MCF 10A (cell line): ENCODE measurements at regions not wholly inside any gene's neighbourhood (a gene's known extent, or its start where the extent isn't known, plus 50 kb on each side); places are given as distances from the start of the nearest gene placed in this dataset.

Experiments
- BruUV-seq: library from RNA; stranded (reverse); fragments of 400-500 nt; replicated peaks from 2 replicates; lab custom pipeline; 2021; lab: Mats Ljungman, UMichigan
- CTCF ChIA-PET: fragments of 300-600 bp; sonication (Branson Sonifier 250); formaldehyde crosslinking; extraction: SDS; loops from one replicate; lab custom pipeline; 2021; ENCODE audit warnings: antibody characterized with exemption, inconsistent platforms; lab: Yijun Ruan, JAX
- POLR2A ChIA-PET: fragments of 300-600, 350-650 bp; sonication (Branson Sonifier 250); formaldehyde crosslinking; extraction: SDS; loops from one replicate; lab custom pipeline; 2020; ENCODE audit warnings: antibody characterized with exemption, inconsistent platforms; lab: Yijun Ruan, JAX
- DNase-seq: peaks from one replicate; pipeline ENCODE4 v3.0.0-alpha.2; 2018; ENCODE audit not compliant: unreplicated experiment
- H3K27ac Mint-ChIP-seq: one replicate; pipeline ENCODE4 v1.8.0; 2022; ENCODE audit warnings: mild to moderate bottlenecking, low read depth, mixed read lengths; ENCODE audit not compliant: unreplicated experiment
- H3K27me3 Mint-ChIP-seq: one replicate; pipeline ENCODE4 v1.8.0; 2022; ENCODE audit warnings: mixed read lengths; ENCODE audit not compliant: insufficient read depth, unreplicated experiment
- H3K36me3 Mint-ChIP-seq: one replicate; pipeline ENCODE4 v1.8.0; 2022; ENCODE audit warnings: mild to moderate bottlenecking, moderate library complexity, mixed read lengths; ENCODE audit not compliant: insufficient read depth, unreplicated experiment
- H3K4me1 Mint-ChIP-seq: one replicate; pipeline ENCODE4 v1.8.0; 2022; ENCODE audit warnings: mixed read lengths; ENCODE audit not compliant: insufficient read depth, unreplicated experiment
- H3K4me3 Mint-ChIP-seq: one replicate; pipeline ENCODE4 v1.8.0; 2022; ENCODE audit warnings: mild to moderate bottlenecking, moderate library complexity, mixed read lengths; ENCODE audit not compliant: unreplicated experiment
- H3K9me3 Mint-ChIP-seq: one replicate; pipeline ENCODE4 v1.8.0; 2022; ENCODE audit warnings: mixed read lengths; ENCODE audit not compliant: unreplicated experiment
- CTCF ChIP-seq: fragments of 200-600 bp; IDR thresholded peaks from one replicate; pipeline ENCODE4 v1.8.0; 2022; ENCODE audit warnings: antibody characterized with exemption, mild to moderate bottlenecking; ENCODE audit not compliant: unreplicated experiment
- intact Hi-C: fragments of 100-400 bp; cut with micrococcal nuclease; formaldehyde crosslinking; loops from 2 replicates; pipeline ENCODE4 v1.14.1; 2022

DNA sequence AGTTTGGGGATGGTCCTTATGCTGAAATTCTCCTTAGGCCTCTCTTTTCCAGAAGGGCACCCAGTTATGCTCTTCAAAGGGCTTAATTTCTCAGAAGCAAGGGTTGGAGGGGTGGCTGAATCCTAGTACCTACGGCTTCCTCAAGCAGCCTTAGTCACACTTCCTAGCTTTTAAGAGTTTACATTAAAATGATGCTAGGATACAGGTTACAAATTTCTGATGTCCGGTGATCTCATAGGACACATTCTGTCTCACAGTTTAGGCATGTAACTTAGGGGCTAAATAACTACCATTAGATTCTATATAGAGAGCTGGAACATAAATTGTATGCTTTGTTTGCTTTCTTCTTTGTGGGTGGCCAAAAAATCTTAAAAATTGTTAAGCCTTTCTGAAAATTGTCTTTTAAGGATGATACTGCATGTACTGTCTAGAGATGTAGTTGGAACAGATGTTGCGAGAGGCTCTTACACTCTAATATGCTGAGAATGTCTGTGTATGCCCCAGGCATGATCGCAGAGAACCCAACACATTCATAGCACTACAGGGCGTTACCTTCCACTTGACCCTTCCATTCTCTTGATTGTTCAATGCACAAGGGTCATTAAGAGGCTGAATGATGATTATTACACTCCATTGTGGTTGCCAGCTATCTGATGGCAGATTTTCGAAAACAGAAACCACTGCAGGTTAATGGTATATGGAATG lies 139.1 kb downstream of the TMEM38B start:
- Mint-ChIP-seq H3K27me3 (no peaks in the 10 kb centered on the region), H3K9me3 (no peaks in the 10 kb centered on the region), H3K4me3 (no peak overlapping the region), H3K27ac (no peak overlapping the region), H3K36me3 (no peaks in the 10 kb centered on the region), H3K4me1 (no peaks in the 10 kb centered on the region)
- no peak for TF ChIP-seq CTCF
- CTCF ChIA-PET, result interaction anchor here (0.5 to 1.4 kb wide), 4 partner anchors 9 to 1248 kb away, joined by 3 to 9 read pairs (median 3); no protein-coding TSS in a partner anchor
- POLR2A ChIA-PET, result no interaction called here
- intact Hi-C loops, result no loop called here
- no peak for DNase-seq
- BruUV-seq, result no TSS peak

GRCh38 chr9:105834404-105834803 lies 140.1 kb downstream of the TMEM38B start:
- ChIA-PET POLR2A (no interaction called here), CTCF (interaction anchor here (0.6 kb wide), 1 partner anchor 1247 kb away, joined by 3 read pairs; no protein-coding TSS in a partner anchor)
- intact Hi-C loops, result no loop called here
- H3K4me3 Mint-ChIP-seq, result no peak overlapping the region
- H3K27me3 Mint-ChIP-seq, result peaks cover 8% of the 10 kb centered on the region
- no peaks in the 10 kb centered on the region for H3K4me1 Mint-ChIP-seq
- no peak overlapping the region for H3K27ac Mint-ChIP-seq
- H3K36me3 Mint-ChIP-seq, result no peaks in the 10 kb centered on the region
- no peak for DNase-seq
- no peaks in the 10 kb centered on the region for H3K9me3 Mint-ChIP-seq
- BruUV-seq, result no TSS peak
- TF ChIP-seq CTCF, result no peak

DNA sequence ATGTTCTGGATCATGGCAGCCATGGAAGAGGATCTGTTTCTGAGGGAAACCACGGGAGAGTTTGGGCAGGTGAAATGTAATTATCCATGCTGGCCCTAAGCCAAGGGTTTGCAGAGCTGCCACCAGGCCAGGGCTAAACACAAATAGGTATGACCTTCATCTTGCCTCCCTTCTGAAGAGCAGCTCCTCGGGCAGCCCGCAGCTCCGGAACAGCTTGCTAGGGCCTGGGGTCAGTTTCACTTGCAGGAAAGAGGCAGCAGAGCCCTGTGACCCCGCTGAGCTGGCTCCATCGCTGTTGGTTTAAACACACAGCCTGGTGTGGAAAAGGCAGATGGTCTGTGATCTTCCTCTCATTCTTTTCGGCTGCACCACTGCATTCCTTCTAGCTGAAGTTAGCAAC lies 141.4 kb downstream of the TMEM38B start:
- DNase-seq, result no peak
- Mint-ChIP-seq H3K36me3 (no peaks in the 10 kb centered on the region), H3K9me3 (no peaks in the 10 kb centered on the region), H3K27ac (no peak overlapping the region), H3K4me1 (no peaks in the 10 kb centered on the region), H3K27me3 (peaks cover 9% of the 10 kb centered on the region), H3K4me3 (no peak overlapping the region)
- ChIA-PET POLR2A (no interaction called here), CTCF (interaction anchor here (0.7 to 2.5 kb wide), 4 partner anchors 46 to 285 kb away, joined by 3 to 21 read pairs (median 3); no protein-coding TSS in a partner anchor)
- intact Hi-C loops, result no loop called here
- no peak for TF ChIP-seq CTCF
- no TSS peak for BruUV-seq

GRCh38 chr9:105836936-105837660 lies 142.8 kb downstream of the TMEM38B start:
- intact Hi-C loops, result no loop called here
- CTCF ChIA-PET, result interaction anchor here (0.7 to 2.5 kb wide), 4 partner anchors 28 to 1301 kb away, joined by 3 to 21 read pairs (median 3); no protein-coding TSS in a partner anchor
- no peak for DNase-seq

More at GRCh38 chr9:105836936-105837660, 142.8 kb downstream of the TMEM38B start:
- no TSS peak for BruUV-seq
- no peak for TF ChIP-seq CTCF
- POLR2A ChIA-PET, result no interaction called here
- Mint-ChIP-seq H3K27ac (no peak overlapping the region), H3K9me3 (no peaks in the 10 kb centered on the region), H3K4me3 (no peak overlapping the region), H3K27me3 (peaks cover 19% of the 10 kb centered on the region), H3K4me1 (no peaks in the 10 kb centered on the region), H3K36me3 (no peaks in the 10 kb centered on the region)
